Upper lobe of left lung (tissue), 6 donors: ENCODE measurements at regions not wholly inside any gene's neighbourhood (a gene's known extent, or its start where the extent isn't known, plus 50 kb on each side); places are given as distances from the start of the nearest gene placed in this dataset.

Experiments used
- ATAC-seq, 2 donors: fragments of 200-7000 bp; cut with Tn5 transposase; one replicate each; pipeline ENCODE4 v1.9.1; 2022; ENCODE audit warnings: mild to moderate bottlenecking in 2 of 2, moderate library complexity in 2 of 2; ENCODE audit not compliant: low FRiP score in 2 of 2
- DNase-seq, 2 donors: peaks; one replicate each; pipeline ENCODE4 v3.0.0-alpha.2; 2019 to 2020
- H3K27ac ChIP-seq, 4 donors: fragments of 200-600 bp; sonication (generic); one replicate each; pipeline ENCODE4 v1.5.1; 2016 to 2019
- H3K27me3 ChIP-seq, 4 donors: fragments of 200-600 bp; sonication (generic); one replicate each; pipeline ENCODE4 v1.5.1; 2017 to 2019
- H3K36me3 ChIP-seq, 4 donors: fragments of 200-600 bp; sonication (generic); one replicate each; pipeline ENCODE4 v1.5.1; 2016 to 2019
- H3K4me1 ChIP-seq, 4 donors: fragments of 200-600 bp; sonication (generic); one replicate each; pipeline ENCODE4 v1.5.1; 2018 to 2019
- H3K4me3 ChIP-seq, 4 donors: fragments of 200-600 bp; sonication (generic); one replicate each; pipeline ENCODE4 v1.5.1; 2017 to 2019; ENCODE audit warnings: mild to moderate bottlenecking in 2 of 4, moderate library complexity in 1 of 4
- H3K9me3 ChIP-seq, 4 donors: fragments of 200-600 bp; sonication (generic); one replicate each; pipeline ENCODE4 v1.5.1; 2018 to 2019
- EP300 ChIP-seq, 4 donors: sonication (generic); formaldehyde crosslinking; IDR thresholded peaks; one replicate each; pipeline ENCODE4 v1.5.1; 2017; ENCODE audit warnings: antibody characterized with exemption in 4 of 4, control low read depth in 2 of 4
- POLR2A ChIP-seq, 4 donors: fragments of 450-650 bp; IDR thresholded peaks; one replicate each; pipeline ENCODE4 v1.5.1; 2016 to 2017; ENCODE audit warnings: antibody characterized with exemption in 4 of 4, mild to moderate bottlenecking in 2 of 4
- POLR2AphosphoS5 ChIP-seq, 2 donors: sonication (generic); formaldehyde crosslinking; IDR thresholded peaks; one replicate each; pipeline ENCODE4 v1.5.1; 2017; ENCODE audit warnings: antibody characterized with exemption in 2 of 2
- WGBS, 2 donors: methylation state at CpG; one replicate each; pipeline ENCODE4 v1.1.5; 2017 to 2018; 5-methylcytosine and 5-hydroxymethylcytosine counted together
- TF ChIP-seq, protein P1 (sequence below), 6 experiments: fragments of 450-650 bp in 4 of 6; fragments of 200-600 bp in 2 of 6; sonication (generic) in 2 of 6; IDR thresholded peaks; one replicate each; pipeline ENCODE4 v1.5.1; 2016 to 2019; ENCODE audit warnings: antibody characterized with exemption in 6 of 6
- donor health status: DM: no; HTN: no; CAD: no; lungs with moderate emphysema.
- donor health status: DM: no; HTN: yes; CAD: no; lungs with severe emphysema.

DNA sequence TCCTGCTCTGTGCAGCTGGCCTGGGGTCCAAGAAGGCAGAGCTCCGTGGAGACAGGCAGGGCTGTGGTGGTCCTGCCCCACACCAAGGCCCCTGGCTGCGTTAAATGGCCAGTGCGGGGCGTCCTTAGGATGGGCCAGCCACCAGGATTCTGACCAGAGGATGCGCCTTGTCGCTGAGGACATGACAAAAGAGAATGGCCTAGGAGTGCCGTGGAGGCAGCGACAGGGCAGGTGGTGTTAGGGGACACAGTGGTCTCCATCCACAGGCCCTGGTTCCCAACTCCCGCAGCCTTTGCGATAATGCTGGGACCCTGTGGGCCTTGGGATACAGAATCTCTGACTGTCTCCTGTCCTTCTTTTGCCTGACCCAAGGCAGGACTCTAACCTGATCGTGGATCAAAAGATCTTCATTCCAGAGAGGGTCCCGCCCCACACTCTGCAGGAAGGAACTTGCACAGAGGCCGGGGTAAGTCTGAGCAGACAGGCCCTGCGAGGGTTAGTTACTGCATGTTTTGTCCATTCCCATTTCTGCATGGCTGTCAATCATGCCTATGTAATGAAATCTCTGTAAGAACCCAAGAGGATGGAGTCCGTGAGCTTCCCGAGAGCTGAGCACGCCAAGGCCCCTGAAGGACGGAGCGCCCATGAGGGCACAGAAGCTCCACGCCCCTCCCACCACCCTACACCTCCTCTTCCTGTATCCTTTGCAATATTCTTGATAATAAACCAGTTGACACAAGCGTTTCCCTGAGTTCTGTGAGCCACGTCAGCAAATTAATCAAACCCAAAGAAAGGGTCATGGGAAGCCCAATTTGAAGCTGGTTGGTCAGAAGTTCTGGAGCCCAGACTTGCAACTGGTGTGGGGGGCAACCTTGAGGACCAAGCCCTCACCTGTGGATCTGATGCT lies 251.5 kb upstream of the SALL3 start:
- WGBS, 2 donors, result 79 to 88% methylated on average over 22 of the region's 22 CpGs

GRCh38 chr18:78728784-78729467 lies 250.7 kb upstream of the SALL3 start:
- no peaks in the 10 kb centered on the region for H3K36me3 ChIP-seq
- DNase-seq (no peak), ATAC-seq (no peak)
- H3K27me3 ChIP-seq, result no peaks in the 10 kb centered on the region
- TF ChIP-seq POLR2AphosphoS5 (IDR thresholded peaks at IDR 0.05), result no peak
- no peak for TF ChIP-seq POLR2A (IDR thresholded peaks at IDR 0.05)
- TF ChIP-seq, protein P1, sequence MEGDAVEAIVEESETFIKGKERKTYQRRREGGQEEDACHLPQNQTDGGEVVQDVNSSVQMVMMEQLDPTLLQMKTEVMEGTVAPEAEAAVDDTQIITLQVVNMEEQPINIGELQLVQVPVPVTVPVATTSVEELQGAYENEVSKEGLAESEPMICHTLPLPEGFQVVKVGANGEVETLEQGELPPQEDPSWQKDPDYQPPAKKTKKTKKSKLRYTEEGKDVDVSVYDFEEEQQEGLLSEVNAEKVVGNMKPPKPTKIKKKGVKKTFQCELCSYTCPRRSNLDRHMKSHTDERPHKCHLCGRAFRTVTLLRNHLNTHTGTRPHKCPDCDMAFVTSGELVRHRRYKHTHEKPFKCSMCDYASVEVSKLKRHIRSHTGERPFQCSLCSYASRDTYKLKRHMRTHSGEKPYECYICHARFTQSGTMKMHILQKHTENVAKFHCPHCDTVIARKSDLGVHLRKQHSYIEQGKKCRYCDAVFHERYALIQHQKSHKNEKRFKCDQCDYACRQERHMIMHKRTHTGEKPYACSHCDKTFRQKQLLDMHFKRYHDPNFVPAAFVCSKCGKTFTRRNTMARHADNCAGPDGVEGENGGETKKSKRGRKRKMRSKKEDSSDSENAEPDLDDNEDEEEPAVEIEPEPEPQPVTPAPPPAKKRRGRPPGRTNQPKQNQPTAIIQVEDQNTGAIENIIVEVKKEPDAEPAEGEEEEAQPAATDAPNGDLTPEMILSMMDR (IDR thresholded peaks at IDR 0.05), result no peak
- no peak for TF ChIP-seq EP300 (IDR thresholded peaks at IDR 0.05)
- H3K9me3 ChIP-seq, result no peaks in the 10 kb centered on the region
- H3K4me1 ChIP-seq, result no peaks in the 10 kb centered on the region
- 75 to 85% methylated on average over 19 to 20 of the region's 25 CpGs for WGBS, 2 donors
- no peak overlapping the region for H3K27ac ChIP-seq
- H3K4me3 ChIP-seq, result no peak overlapping the region

More for the DNA sequence above, 251.5 kb upstream of the SALL3 start:
- H3K27me3 ChIP-seq, result no peaks in the 10 kb centered on the region
- ATAC-seq, result peak in 1 of 2 donors; percentile 7
- H3K4me1 ChIP-seq, result no peaks in the 10 kb centered on the region
- H3K27ac ChIP-seq, result no peak overlapping the region
- DNase-seq, result no peak
- no peak for TF ChIP-seq POLR2AphosphoS5 (IDR thresholded peaks at IDR 0.05)
- TF ChIP-seq, protein P1 (IDR thresholded peaks at IDR 0.05), result no peak
- no peak for TF ChIP-seq POLR2A (IDR thresholded peaks at IDR 0.05)
- no peak for TF ChIP-seq EP300 (IDR thresholded peaks at IDR 0.05)
- no peak overlapping the region for H3K4me3 ChIP-seq
- H3K36me3 ChIP-seq, result no peaks in the 10 kb centered on the region
- no peaks in the 10 kb centered on the region for H3K9me3 ChIP-seq

- Histone ChIP-seq H3K4me1 (no peaks in the 10 kb centered on the region), H3K36me3 (no peaks in the 10 kb centered on the region), H3K4me3 (no peak overlapping the region), H3K27ac (no peak overlapping the region), H3K27me3 (no peaks in the 10 kb centered on the region), H3K9me3 (no peaks in the 10 kb centered on the region)
- no peak for ATAC-seq
- 46 to 48% methylated on average over 10 of the region's 10 CpGs for WGBS, 2 donors
- TF ChIP-seq POLR2A (IDR thresholded peaks at IDR 0.05) (no peak), EP300 (IDR thresholded peaks at IDR 0.05) (no peak), POLR2AphosphoS5 (IDR thresholded peaks at IDR 0.05) (no peak)
- TF ChIP-seq, protein P1 (IDR thresholded peaks at IDR 0.05), result no peak
- DNase-seq, result no peak
These were observed 249.1 kb upstream of the SALL3 start for GRCh38 chr18:78730546-78730945.

- H3K36me3 ChIP-seq, result no peaks in the 10 kb centered on the region
- no peak for ATAC-seq
- H3K4me1 ChIP-seq, result no peaks in the 10 kb centered on the region
- no peaks in the 10 kb centered on the region for H3K9me3 ChIP-seq
- DNase-seq, result no peak
- WGBS, 2 donors, result 74 to 76% methylated on average over 20 of the region's 20 CpGs
- H3K4me3 ChIP-seq, result no peak overlapping the region
- H3K27ac ChIP-seq, result no peak overlapping the region
- TF ChIP-seq, protein P1 (IDR thresholded peaks at IDR 0.05), result no peak
- TF ChIP-seq EP300 (IDR thresholded peaks at IDR 0.05) (no peak), POLR2AphosphoS5 (IDR thresholded peaks at IDR 0.05) (no peak), POLR2A (IDR thresholded peaks at IDR 0.05) (no peak)
- H3K27me3 ChIP-seq, result no peaks in the 10 kb centered on the region
These were observed 248.6 kb upstream of the SALL3 start for GRCh38 chr18:78731016-78731397.
